Kidney (tissue), 13 donors: ENCODE measurements at regions not wholly inside any gene's neighbourhood (a gene's known extent, or its start where the extent isn't known, plus 50 kb on each side); places are given as distances from the start of the nearest gene placed in this dataset.
"Not testable (repeated sequence)": the region's sequence is repeated elsewhere in the genome, so short reads cannot be mapped to it uniquely, and the experiment has no call there.

Source experiments
- DNase-seq, 5 donors: peaks; one replicate each; pipeline ENCODE4 v3.0.0-alpha.2; 2013 to 2020
- FAIRE-seq: peaks from 2 replicates; lab custom pipeline; 2012; peaks lifted over from hg19 to GRCh38; lab: Jason Lieb, UNC
- H3K27ac ChIP-seq, 2 donors: one replicate each; pipeline ENCODE4 v1.7.0; 2013; ENCODE audit warnings: low read depth in 2 of 2, low read length in 2 of 2, inconsistent platforms in 1 of 2
- H3K27me3 ChIP-seq: one replicate; pipeline ENCODE4 v1.7.1; 2013; ENCODE audit warnings: low read length, inconsistent platforms; ENCODE audit not compliant: control insufficient read depth, insufficient read depth
- H3K36me3 ChIP-seq, 3 donors: one replicate each; pipeline versions ENCODE4 v1.7.0 to v1.7.1; 2013; ENCODE audit warnings: low read length in 3 of 3, control low read depth in 1 of 3, inconsistent platforms in 1 of 3; ENCODE audit not compliant: insufficient read depth in 3 of 3, control insufficient read depth in 2 of 3
- H3K4me1 ChIP-seq, 3 donors: one replicate each; pipeline versions ENCODE4 v1.7.0 to v1.7.1; 2013; ENCODE audit warnings: low read length in 3 of 3, inconsistent platforms in 1 of 3, low read depth in 1 of 3; ENCODE audit not compliant: control insufficient read depth in 2 of 3, insufficient read depth in 2 of 3
- H3K4me3 ChIP-seq, 3 donors: one replicate each; pipeline versions ENCODE4 v1.7.0 to v1.8.1; 2013; ENCODE audit warnings: low read length in 3 of 3, control low read depth in 1 of 3, inconsistent platforms in 1 of 3
- H3K9ac ChIP-seq, 3 donors: one replicate each; pipeline versions ENCODE4 v1.7.0 to v1.7.1; 2013; ENCODE audit warnings: low read length in 3 of 3, control low read depth in 1 of 3, inconsistent platforms in 1 of 3
- H3K9me3 ChIP-seq, 3 donors: one replicate each; pipeline versions ENCODE4 v1.7.0 to v1.7.1; 2013; ENCODE audit warnings: low read length in 3 of 3, control low read depth in 1 of 3, inconsistent platforms in 1 of 3; ENCODE audit not compliant: control insufficient read depth in 2 of 3, insufficient read depth in 1 of 3
- intact Hi-C: fragments of 100-400 bp; cut with DNase I; formaldehyde crosslinking; loops from one replicate; pipeline ENCODE4 v1.11.1; 2022
- TF ChIP-seq, protein P1 (sequence below): IDR thresholded peaks from 3 replicates; pipeline ENCODE4 v1.5.1; 2012; ENCODE audit warnings: mild to moderate bottlenecking, moderate library complexity, borderline replicate concordance; ENCODE audit not compliant: insufficient read depth; ENCODE audit errors: extremely low read depth
- donor health status: control.
- donor health status: control.
- donor health status: control.
- donor health status: control.
- donor health status: control.
- donor health status: DM: yes; HTN: yes; CAD: no.
- donor health status: Normal renal cell carcinoma (clear cell type).

GRCh38 chr6:10174761-10175160 is 240.1 kb downstream of the TFAP2A start:
- no peaks in the 10 kb centered on the region for H3K9me3 ChIP-seq
- TF ChIP-seq, protein P1, sequence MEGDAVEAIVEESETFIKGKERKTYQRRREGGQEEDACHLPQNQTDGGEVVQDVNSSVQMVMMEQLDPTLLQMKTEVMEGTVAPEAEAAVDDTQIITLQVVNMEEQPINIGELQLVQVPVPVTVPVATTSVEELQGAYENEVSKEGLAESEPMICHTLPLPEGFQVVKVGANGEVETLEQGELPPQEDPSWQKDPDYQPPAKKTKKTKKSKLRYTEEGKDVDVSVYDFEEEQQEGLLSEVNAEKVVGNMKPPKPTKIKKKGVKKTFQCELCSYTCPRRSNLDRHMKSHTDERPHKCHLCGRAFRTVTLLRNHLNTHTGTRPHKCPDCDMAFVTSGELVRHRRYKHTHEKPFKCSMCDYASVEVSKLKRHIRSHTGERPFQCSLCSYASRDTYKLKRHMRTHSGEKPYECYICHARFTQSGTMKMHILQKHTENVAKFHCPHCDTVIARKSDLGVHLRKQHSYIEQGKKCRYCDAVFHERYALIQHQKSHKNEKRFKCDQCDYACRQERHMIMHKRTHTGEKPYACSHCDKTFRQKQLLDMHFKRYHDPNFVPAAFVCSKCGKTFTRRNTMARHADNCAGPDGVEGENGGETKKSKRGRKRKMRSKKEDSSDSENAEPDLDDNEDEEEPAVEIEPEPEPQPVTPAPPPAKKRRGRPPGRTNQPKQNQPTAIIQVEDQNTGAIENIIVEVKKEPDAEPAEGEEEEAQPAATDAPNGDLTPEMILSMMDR: no peak
- FAIRE-seq: no peak
- no peaks in the 10 kb centered on the region for H3K4me1 ChIP-seq
- no peaks in the 10 kb centered on the region for H3K27me3 ChIP-seq
- H3K27ac ChIP-seq: no peak overlapping the region
- no peak overlapping the region for H3K9ac ChIP-seq
- H3K4me3 ChIP-seq: no peak overlapping the region
- no peak for DNase-seq
- no peaks in the 10 kb centered on the region for H3K36me3 ChIP-seq
- intact Hi-C loops: no loop called here

GRCh38 chr6:10174056-10174455 is 240.8 kb downstream of the TFAP2A start:
- H3K4me3 ChIP-seq: no peak overlapping the region
- H3K4me1 ChIP-seq: no peaks in the 10 kb centered on the region
- intact Hi-C loops: no loop called here
- no peak overlapping the region for H3K27ac ChIP-seq
- no peak overlapping the region for H3K9ac ChIP-seq
- H3K9me3 ChIP-seq: no peaks in the 10 kb centered on the region
- H3K36me3 ChIP-seq: no peaks in the 10 kb centered on the region
- TF ChIP-seq, protein P1: no peak
- FAIRE-seq (no peak), DNase-seq (peak in 3 of 5 donors; percentile 10 to 36 (median 17))
- no peaks in the 10 kb centered on the region for H3K27me3 ChIP-seq

DNA sequence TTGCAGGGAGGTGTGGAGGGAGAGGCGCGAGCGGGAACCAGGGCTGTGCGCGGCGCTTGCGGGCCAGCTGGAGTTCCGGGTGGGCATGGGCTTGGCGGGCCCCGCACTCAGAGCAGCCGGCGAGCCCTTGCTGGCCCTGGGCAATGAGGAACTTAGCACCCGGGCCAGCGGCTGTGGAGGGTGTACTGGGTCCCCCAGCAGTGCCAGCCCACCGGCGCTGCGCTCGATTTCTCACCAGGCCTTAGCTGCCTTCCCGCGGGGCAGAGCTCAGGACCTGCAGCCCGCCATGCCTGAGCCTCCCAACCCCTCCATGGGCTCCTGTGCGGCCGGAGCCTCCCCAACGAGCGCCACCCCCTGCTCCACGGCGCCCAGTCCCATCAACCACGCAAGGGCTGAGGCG is 243.2 kb downstream of the TFAP2A start:
- H3K27me3 ChIP-seq, DNase-seq, H3K27ac ChIP-seq, H3K36me3 ChIP-seq, H3K4me1 ChIP-seq, intact Hi-C loops, H3K9me3 ChIP-seq, FAIRE-seq, H3K9ac ChIP-seq, H3K4me3 ChIP-seq: not testable (repeated sequence)

DNA sequence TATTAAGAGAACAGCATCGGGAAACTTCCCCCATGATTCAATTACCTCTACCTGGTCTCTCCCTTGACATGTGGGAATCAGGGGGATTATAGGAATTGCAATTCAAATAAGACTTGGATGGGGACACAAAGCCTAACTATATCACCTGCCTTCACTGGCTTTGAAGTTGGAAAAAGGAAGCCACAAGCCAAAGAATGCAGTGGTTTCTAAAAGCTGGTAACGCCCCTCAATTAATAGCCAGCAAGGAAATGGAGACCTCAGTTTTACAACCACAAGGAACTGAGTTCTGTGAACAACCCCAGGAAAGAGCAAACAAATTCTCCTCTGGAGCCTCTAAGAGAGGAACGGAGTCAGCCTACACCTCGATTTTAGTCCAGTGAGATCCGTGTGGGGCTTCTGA is 244.1 kb downstream of the TFAP2A start:
- Histone ChIP-seq H3K9me3 (no peaks in the 10 kb centered on the region), H3K4me1 (no peaks in the 10 kb centered on the region), H3K9ac (no peak overlapping the region), H3K4me3 (no peak overlapping the region), H3K36me3 (no peaks in the 10 kb centered on the region), H3K27ac (no peak overlapping the region), H3K27me3 (no peaks in the 10 kb centered on the region)
- intact Hi-C loops: no loop called here
- no peak for DNase-seq
- no peak for FAIRE-seq
- TF ChIP-seq, protein P1: no peak
